Vagina (tissue), 2 donors: ENCODE measurements at regions not wholly inside any gene's neighbourhood (a gene's known extent, or its start where the extent isn't known, plus 50 kb on each side); places are given as distances from the start of the nearest gene placed in this dataset. TPM values are rescaled to one million over a fixed set of nuclear protein-coding genes. Genes with fewer than 3 reads are reported as not detected.

Experiments
- DNase-seq, 2 donors: peaks; one replicate each; pipeline ENCODE4 v3.0.0-alpha.2; 2017; ENCODE audit errors: extremely low spot score in 2 of 2
- H3K27ac ChIP-seq: fragments of 200-600 bp; sonication (generic); one replicate; pipeline ENCODE4 v1.5.1; 2019
- H3K27me3 ChIP-seq: fragments of 200-600 bp; sonication (generic); one replicate; pipeline ENCODE4 v1.5.1; 2019
- H3K36me3 ChIP-seq, 2 donors: fragments of 200-600 bp; sonication (generic); one replicate each; pipeline ENCODE4 v1.5.1; 2017 to 2019
- H3K4me1 ChIP-seq: fragments of 200-600 bp; sonication (generic); one replicate; pipeline ENCODE4 v1.5.1; 2019
- H3K4me3 ChIP-seq, 2 donors: fragments of 200-600 bp; sonication (generic); 1 replicate in 1 of 2; 2 replicates in 1 of 2; pipeline ENCODE4 v1.5.1; 2016 to 2019
- H3K9me3 ChIP-seq: fragments of 200-600 bp; sonication (generic); one replicate; pipeline ENCODE4 v1.5.1; 2019
- POLR2A ChIP-seq, 2 donors: fragments of 450-650 bp; IDR thresholded peaks; one replicate each; pipeline ENCODE4 v1.6.1; 2017; ENCODE audit warnings: antibody characterized with exemption in 2 of 2, mild to moderate bottlenecking in 2 of 2, moderate library complexity in 2 of 2
- POLR2AphosphoS5 ChIP-seq, 2 donors: sonication (generic); formaldehyde crosslinking; IDR thresholded peaks; one replicate each; pipeline ENCODE4 v1.9.0; 2017; ENCODE audit warnings: antibody characterized with exemption in 2 of 2, mild to moderate bottlenecking in 2 of 2, low read depth in 1 of 2; ENCODE audit not compliant: insufficient read depth in 1 of 2
- intact Hi-C: fragments of 100-400 bp; cut with DNase I; formaldehyde crosslinking; loops from one replicate; pipeline ENCODE4 v1.15.1; 2023
- microRNA counts, 2 donors: library from miRNA; unstranded; fragments of <30 nt; microRNA quantifications; one replicate each; lab custom pipeline; 2016 to 2017
- microRNA-seq: library from miRNA; unstranded; fragments of <30 nt; microRNA quantifications from one replicate; pipeline ENCODE4, GENCODE V29; 2017; ENCODE audit warnings: borderline number of aligned reads, borderline replicate concordance
- small RNA-seq: library from RNA; depleted of rRNA; stranded (forward); fragments of <200 nt; gene quantifications from one replicate; pipeline ENCODE3, GENCODE V24; 2016
- TF ChIP-seq, protein P1 (sequence below), 3 experiments: fragments of 450-650 bp in 2 of 3; fragments of 200-600 bp in 1 of 3; sonication (generic) in 1 of 3; IDR thresholded peaks; one replicate each; pipeline ENCODE4 v1.5.1; 2017 to 2019; ENCODE audit warnings: antibody characterized with exemption in 3 of 3, mild to moderate bottlenecking in 2 of 3, moderate library complexity in 2 of 3

DNA sequence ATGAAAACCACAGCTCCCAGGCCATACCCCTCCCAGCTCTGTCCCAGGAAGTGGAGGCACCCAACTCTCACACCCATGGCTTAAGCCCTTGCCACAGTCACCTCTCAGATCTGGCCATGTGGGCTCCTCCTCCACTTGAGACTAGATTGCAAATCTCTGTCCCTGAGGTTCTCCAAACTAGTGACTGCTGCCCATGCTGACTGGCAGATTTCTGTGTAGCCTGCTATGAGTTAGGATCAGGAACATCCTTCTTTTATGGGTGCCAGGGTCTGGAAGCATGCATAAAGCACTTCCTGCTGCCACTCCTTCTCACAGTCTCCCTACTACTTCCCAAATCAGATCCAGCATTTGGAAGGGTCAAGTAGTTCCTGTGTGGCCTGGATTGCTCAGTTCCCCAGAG lies 59.6 kb upstream of the GOLIM4 start:
- no peak for TF ChIP-seq POLR2A (IDR thresholded peaks at IDR 0.05)
- TF ChIP-seq, protein P1, sequence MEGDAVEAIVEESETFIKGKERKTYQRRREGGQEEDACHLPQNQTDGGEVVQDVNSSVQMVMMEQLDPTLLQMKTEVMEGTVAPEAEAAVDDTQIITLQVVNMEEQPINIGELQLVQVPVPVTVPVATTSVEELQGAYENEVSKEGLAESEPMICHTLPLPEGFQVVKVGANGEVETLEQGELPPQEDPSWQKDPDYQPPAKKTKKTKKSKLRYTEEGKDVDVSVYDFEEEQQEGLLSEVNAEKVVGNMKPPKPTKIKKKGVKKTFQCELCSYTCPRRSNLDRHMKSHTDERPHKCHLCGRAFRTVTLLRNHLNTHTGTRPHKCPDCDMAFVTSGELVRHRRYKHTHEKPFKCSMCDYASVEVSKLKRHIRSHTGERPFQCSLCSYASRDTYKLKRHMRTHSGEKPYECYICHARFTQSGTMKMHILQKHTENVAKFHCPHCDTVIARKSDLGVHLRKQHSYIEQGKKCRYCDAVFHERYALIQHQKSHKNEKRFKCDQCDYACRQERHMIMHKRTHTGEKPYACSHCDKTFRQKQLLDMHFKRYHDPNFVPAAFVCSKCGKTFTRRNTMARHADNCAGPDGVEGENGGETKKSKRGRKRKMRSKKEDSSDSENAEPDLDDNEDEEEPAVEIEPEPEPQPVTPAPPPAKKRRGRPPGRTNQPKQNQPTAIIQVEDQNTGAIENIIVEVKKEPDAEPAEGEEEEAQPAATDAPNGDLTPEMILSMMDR (IDR thresholded peaks at IDR 0.05): no peak
- no peak for TF ChIP-seq POLR2AphosphoS5 (IDR thresholded peaks at IDR 0.05; ENCODE audit: insufficient read depth in 1 of 2, low read depth in 1 of 2)
- intact Hi-C loops: no loop called here
- H3K27me3 ChIP-seq: no peaks in the 10 kb centered on the region
- H3K4me1 ChIP-seq: no peaks in the 10 kb centered on the region
- H3K9me3 ChIP-seq: no peaks in the 10 kb centered on the region
- no peak overlapping the region for H3K27ac ChIP-seq
- no peak overlapping the region for H3K4me3 ChIP-seq
- no peaks in the 10 kb centered on the region for H3K36me3 ChIP-seq
- no peak for DNase-seq

DNA sequence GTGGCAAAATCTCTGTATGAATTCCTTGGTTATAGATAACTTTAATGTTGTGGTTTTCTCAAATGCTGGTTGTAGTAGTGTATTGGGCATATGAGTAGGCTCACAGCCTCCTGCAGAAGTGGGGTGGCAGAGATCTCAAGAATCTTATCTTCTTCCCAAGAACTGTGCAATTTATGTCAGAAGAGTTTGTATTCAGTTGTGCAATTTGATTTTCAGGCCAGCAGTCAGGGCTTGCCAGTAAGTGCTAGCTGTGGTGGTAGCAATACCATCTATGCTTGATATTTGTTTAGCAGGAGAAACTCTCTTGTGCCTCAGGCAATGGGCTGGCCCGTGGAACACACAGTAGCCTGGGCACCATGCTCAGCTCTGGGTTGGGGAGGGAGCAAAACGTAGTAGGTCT lies 58.4 kb upstream of the GOLIM4 start:
- intact Hi-C loops: no loop called here
- no peak for TF ChIP-seq POLR2A (IDR thresholded peaks at IDR 0.05)
- no peak for TF ChIP-seq POLR2AphosphoS5 (IDR thresholded peaks at IDR 0.05; ENCODE audit: insufficient read depth in 1 of 2, low read depth in 1 of 2)
- TF ChIP-seq, protein P1 (IDR thresholded peaks at IDR 0.05): no peak
- Histone ChIP-seq H3K4me3 (no peak overlapping the region), H3K36me3 (no peaks in the 10 kb centered on the region), H3K4me1 (no peaks in the 10 kb centered on the region), H3K27ac (no peak overlapping the region), H3K27me3 (no peaks in the 10 kb centered on the region), H3K9me3 (no peaks in the 10 kb centered on the region)
- DNase-seq: no peak

DNA sequence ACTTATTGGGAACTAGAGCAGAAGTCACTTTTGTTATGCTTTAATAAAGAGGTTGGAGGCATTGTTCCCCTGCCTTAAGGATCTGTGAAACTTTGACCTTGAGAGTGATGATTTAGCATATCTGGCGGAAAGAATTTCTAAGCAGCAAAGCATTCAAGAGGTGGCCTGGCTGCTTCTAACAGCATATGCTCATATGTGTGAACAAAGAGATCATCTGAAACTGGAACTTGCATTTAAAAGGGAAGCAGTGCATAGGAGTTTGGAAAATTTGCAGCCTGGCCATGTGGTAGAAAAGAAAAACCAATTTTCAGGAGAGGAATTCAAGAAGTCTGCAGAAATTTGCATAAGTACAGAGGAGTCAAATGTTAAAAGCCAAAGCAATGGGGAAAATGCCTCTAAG lies 56.4 kb upstream of the GOLIM4 start:
- Histone ChIP-seq H3K27ac (no peak overlapping the region), H3K36me3 (no peaks in the 10 kb centered on the region), H3K27me3 (no peaks in the 10 kb centered on the region), H3K4me1 (no peaks in the 10 kb centered on the region), H3K4me3 (no peak overlapping the region), H3K9me3 (no peaks in the 10 kb centered on the region)
- intact Hi-C loops: no loop called here
- TF ChIP-seq, protein P1 (IDR thresholded peaks at IDR 0.05): no peak
- TF ChIP-seq POLR2AphosphoS5 (IDR thresholded peaks at IDR 0.05; ENCODE audit: insufficient read depth in 1 of 2, low read depth in 1 of 2) (no peak), POLR2A (IDR thresholded peaks at IDR 0.05) (no peak)
- no peak for DNase-seq

MicroRNAs in the stretch of these regions (microRNA counts, 767-probe panel; counts per million panel counts)
- 238 to 261 counts per million in 2 donors for microRNA hsa-miR-551b-3p (lab: Ali Mortazavi, UCI)

Small RNA genes lying in the stretch of these regions (microRNA-seq; reads per million reads assigned to microRNA genes)
- 1.4 reads per million for gene MIR551B

Small RNA genes lying in the stretch of these regions (small RNA-seq; reads per million reads assigned to genes)
- gene MIR551B: not detected
- not detected for gene RNU2-20P
